IgD-negative memory B cell (primary cell): ENCODE measurements at regions not wholly inside any gene's neighbourhood (a gene's known extent, or its start where the extent isn't known, plus 50 kb on each side); places are given as distances from the start of the nearest gene placed in this dataset.
A peak's percentile ranks its signal among the peaks of the same experiment; 100 is the strongest.
"Not testable (repeated sequence)": the region's sequence is repeated elsewhere in the genome, so short reads cannot be mapped to it uniquely, and the experiment has no call there.

Experiments used
- H3K27ac Mint-ChIP-seq, 3 donors: one replicate each; pipeline ENCODE4 v1.8.0; 2020 to 2022; ENCODE audit warnings: mild to moderate bottlenecking in 3 of 3, mixed read lengths in 3 of 3, moderate library complexity in 1 of 3
- H3K27me3 Mint-ChIP-seq: one replicate; pipeline ENCODE4 v1.8.0; 2021; ENCODE audit warnings: mixed read lengths
- H3K36me3 Mint-ChIP-seq: one replicate; pipeline ENCODE4 v1.8.0; 2020; ENCODE audit warnings: mild to moderate bottlenecking, mixed read lengths
- H3K4me1 Mint-ChIP-seq, 3 donors: one replicate each; pipeline ENCODE4 v1.8.0; 2020 to 2022; ENCODE audit warnings: mixed read lengths in 3 of 3, mild to moderate bottlenecking in 1 of 3
- H3K4me3 Mint-ChIP-seq, 4 donors: one replicate each; pipeline ENCODE4 v1.8.0; 2020 to 2022; ENCODE audit warnings: mild to moderate bottlenecking in 4 of 4, mixed read lengths in 4 of 4, moderate library complexity in 3 of 4
- H3K9me3 Mint-ChIP-seq, 3 donors: one replicate each; pipeline ENCODE4 v1.8.0; 2020 to 2021; ENCODE audit warnings: mixed read lengths in 3 of 3, mild to moderate bottlenecking in 1 of 3

DNA sequence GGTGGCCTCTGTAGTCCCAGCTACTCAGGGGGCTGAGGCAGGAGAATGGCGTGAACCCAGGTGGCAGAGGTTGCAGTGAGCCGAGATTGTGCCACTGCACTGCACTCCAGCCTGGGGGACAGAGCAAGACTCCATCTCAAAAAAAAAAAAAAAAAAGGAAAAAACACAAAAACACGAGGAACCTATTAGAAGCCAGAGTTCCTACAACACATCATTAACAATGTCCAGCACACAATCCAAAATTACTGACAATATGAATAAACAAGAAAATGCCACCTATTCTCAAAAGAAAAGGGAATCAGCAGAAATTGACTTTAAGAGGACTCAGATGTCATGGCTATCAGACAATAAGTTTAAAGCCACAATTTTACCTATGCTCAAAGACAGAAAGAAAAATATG lies 57.3 kb upstream of the HS3ST3A1 start:
- H3K36me3 Mint-ChIP-seq, H3K4me1 Mint-ChIP-seq, H3K9me3 Mint-ChIP-seq, H3K27ac Mint-ChIP-seq, H3K27me3 Mint-ChIP-seq, H3K4me3 Mint-ChIP-seq: not testable (repeated sequence)

DNA sequence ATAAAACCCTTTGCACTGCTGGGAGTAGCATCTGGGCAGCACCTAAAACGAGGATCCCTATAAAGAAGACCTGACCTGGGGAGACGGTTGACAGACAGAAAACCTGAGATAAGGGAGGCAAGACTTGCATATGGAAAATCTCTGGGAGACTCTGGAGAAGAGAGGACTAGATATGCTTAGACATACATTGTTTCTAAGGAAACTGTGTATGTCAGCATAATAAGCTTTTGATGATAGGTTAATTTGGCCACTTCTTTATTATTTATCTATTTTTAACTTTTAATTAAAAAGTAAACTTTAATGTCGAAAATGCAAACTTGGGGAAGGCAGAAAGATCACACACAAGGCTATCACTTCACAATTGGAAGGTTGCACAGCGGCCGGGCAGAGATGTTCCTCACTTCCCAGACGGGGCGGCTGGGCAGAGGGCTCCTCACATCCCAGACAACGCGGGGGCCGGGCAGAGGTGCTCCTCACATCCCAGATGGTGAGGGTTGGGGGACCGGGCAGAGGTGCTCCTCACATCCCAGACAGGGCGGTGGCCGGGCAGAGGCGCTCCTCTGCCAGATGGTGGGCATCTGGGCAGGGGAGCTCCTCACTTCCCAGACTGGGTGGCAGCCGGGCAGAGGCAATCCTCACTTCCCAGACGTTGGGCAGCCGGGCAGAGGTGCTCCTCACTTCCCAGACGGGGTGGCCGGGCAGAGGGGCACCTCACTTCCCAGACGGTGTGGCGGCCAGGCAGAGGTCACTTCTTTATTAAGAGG lies 64.3 kb upstream of the HS3ST3A1 start:
- Mint-ChIP-seq H3K36me3 (peaks cover 4% of the 10 kb centered on the region), H3K9me3 (peaks cover 11 to 20% (median 12%) of the 10 kb centered on the region in 3 donors), H3K4me3 (no peak overlapping the region)

DNA sequence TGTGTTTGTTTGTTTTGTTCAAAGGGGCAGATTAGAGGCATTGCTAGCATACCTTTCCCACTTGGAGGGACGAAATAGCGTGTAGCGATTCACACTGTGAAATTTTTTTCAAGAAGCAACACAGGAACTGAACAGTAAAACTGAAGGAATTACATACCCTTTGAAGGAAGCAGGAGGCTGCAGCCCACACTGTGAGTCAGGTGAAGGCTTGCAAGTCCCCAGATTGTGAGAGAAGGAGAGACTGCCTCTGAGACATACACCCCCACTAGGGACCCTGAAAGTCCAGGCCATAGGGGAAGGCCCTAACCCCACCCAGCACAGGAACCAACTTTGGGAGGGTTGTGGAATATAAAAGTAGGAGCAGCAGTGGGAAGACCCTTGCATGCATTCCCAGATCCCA lies 69.6 kb upstream of the HS3ST3A1 start:
- H3K27ac Mint-ChIP-seq = no peak overlapping the region
- peaks cover 4% of the 10 kb centered on the region for H3K36me3 Mint-ChIP-seq
- peaks cover 7 to 20% (median 12%) of the 10 kb centered on the region in 3 donors for H3K9me3 Mint-ChIP-seq
- H3K4me3 Mint-ChIP-seq = no peak overlapping the region
- H3K4me1 Mint-ChIP-seq = no peaks in the 10 kb centered on the region
- no peaks in the 10 kb centered on the region for H3K27me3 Mint-ChIP-seq

More for the DNA sequence above, 64.3 kb upstream of the HS3ST3A1 start:
- no peak overlapping the region for H3K27ac Mint-ChIP-seq
- H3K27me3 Mint-ChIP-seq = peaks cover 5% of the 10 kb centered on the region
- H3K4me1 Mint-ChIP-seq = no peaks in the 10 kb centered on the region

DNA sequence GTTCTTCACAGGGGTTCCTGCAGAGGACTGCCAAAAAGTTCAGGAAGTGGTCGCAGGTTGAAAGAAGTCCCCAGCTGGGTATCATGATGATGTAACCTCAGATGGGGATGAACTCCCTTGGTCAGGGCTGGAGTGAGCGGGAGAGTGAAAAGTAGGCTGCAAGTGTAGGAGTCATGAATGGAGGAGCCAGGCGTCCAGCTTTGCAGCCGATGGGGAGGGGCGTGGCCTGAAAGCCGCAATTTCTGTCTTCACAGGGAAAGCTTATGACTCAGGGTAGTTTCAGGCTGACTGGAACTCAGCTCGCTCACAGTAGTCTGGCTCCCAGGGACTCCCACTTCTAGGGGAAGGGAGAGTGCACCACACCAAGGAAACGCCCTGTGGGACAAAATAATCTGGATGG lies 70.0 kb upstream of the HS3ST3A1 start:
- H3K4me3 Mint-ChIP-seq = peak overlapping the region in 1 of 4 donors; percentile 74
- H3K36me3 Mint-ChIP-seq = peaks cover 4% of the 10 kb centered on the region
- H3K9me3 Mint-ChIP-seq = peaks cover 7 to 20% (median 12%) of the 10 kb centered on the region in 3 donors
- H3K27ac Mint-ChIP-seq = no peak overlapping the region
- H3K27me3 Mint-ChIP-seq = no peaks in the 10 kb centered on the region
- H3K4me1 Mint-ChIP-seq = no peaks in the 10 kb centered on the region

DNA sequence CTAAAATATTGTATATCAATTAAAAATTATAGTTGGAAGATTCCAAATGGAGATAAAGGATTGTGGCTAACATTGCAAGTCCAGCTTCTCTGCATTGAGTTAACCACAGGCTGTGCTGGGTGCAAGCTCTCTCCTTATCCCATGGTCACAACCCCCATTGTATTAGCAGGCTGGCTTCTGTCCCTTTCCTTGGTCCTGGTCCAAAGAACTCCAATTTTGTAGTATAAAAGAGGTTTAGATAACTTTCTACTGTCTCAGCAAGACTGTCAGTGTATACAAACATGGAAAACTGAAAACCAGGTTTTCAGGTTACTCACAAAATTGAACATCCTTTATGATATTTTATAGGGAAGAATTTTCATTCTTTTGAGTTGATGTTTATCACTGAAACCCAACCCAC lies 76.6 kb upstream of the HS3ST3A1 start:
- H3K4me1 Mint-ChIP-seq = no peaks in the 10 kb centered on the region
- H3K36me3 Mint-ChIP-seq = no peaks in the 10 kb centered on the region
- H3K27ac Mint-ChIP-seq = no peak overlapping the region
- no peak overlapping the region for H3K4me3 Mint-ChIP-seq
- peaks cover 0 to 4% (median 0%) of the 10 kb centered on the region in 3 donors for H3K9me3 Mint-ChIP-seq
- H3K27me3 Mint-ChIP-seq = no peaks in the 10 kb centered on the region

DNA sequence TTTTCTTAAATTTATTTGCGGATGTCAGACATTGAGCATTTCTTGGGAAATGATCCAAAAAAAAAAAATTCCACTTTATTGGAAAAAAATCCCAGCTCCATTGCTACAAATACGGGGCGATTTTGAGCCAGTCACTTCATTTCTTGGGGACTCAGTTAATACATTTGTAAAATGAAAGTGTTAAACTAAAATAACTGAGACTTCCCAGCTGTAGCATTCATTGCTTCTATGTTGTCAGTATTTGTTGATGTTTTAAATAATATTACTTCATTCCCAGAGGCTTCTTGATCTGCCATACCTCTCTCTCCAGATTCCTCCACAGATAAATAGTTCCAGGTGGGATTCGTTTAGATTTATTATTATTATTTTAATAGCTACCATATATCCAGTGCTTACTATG lies 77.1 kb upstream of the HS3ST3A1 start:
- no peaks in the 10 kb centered on the region for H3K4me1 Mint-ChIP-seq
- no peak overlapping the region for H3K27ac Mint-ChIP-seq
- no peaks in the 10 kb centered on the region for H3K36me3 Mint-ChIP-seq
- no peak overlapping the region for H3K4me3 Mint-ChIP-seq
- peaks cover 0 to 7% (median 0%) of the 10 kb centered on the region in 3 donors for H3K9me3 Mint-ChIP-seq
- H3K27me3 Mint-ChIP-seq = no peaks in the 10 kb centered on the region

DNA sequence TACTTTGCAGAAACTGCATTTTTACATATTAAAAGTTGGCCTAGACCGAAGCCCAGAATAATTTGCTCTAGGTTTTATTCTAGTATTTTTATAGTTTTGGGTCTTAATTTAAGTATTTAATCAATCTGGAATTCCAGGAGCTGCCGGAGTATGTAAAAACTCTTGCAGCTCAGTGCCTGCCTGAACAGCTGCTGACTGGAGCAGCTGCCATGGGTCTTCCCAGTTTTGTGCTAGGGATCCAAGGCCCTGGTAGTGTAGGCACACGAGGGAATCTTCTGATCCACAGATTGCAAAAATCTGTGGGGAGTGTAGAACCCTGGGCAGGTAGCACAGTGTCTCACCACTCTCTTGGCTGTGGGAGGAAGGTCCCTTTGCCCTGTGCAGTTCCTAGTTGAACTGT lies 87.0 kb upstream of the HS3ST3A1 start:
- H3K27ac Mint-ChIP-seq = no peak overlapping the region
- peaks cover 2 to 6% (median 2%) of the 10 kb centered on the region in 3 donors for H3K9me3 Mint-ChIP-seq
- H3K36me3 Mint-ChIP-seq = no peaks in the 10 kb centered on the region
- H3K4me3 Mint-ChIP-seq = no peak overlapping the region
- no peaks in the 10 kb centered on the region for H3K4me1 Mint-ChIP-seq
- H3K27me3 Mint-ChIP-seq = no peaks in the 10 kb centered on the region

DNA sequence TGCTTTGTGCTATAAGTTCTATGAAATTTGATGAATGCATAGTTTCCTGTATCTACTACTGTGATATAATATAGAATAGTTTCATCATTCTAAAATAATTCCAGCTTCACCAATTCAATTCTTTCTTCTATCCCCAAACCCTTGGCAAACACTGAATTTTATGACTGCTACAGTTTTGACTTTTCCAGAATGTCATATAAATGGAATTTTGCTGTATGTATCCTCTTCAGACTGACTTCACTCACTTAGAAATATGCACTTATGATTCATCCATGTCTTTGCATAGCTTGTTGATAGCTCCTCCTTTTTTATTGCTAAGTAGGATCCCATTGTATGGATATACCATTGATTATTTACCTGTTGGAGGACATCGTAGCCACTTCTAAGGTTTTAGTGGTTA lies 89.1 kb upstream of the HS3ST3A1 start:
- H3K27me3 Mint-ChIP-seq = no peaks in the 10 kb centered on the region
- no peaks in the 10 kb centered on the region for H3K36me3 Mint-ChIP-seq
- H3K4me1 Mint-ChIP-seq = no peaks in the 10 kb centered on the region
- no peak overlapping the region for H3K4me3 Mint-ChIP-seq
- H3K27ac Mint-ChIP-seq = no peak overlapping the region
- H3K9me3 Mint-ChIP-seq = peaks cover 0 to 6% (median 2%) of the 10 kb centered on the region in 3 donors

GRCh38 chr17:13694934-13695333 lies 93.2 kb upstream of the HS3ST3A1 start:
- H3K27ac Mint-ChIP-seq = no peak overlapping the region
- H3K9me3 Mint-ChIP-seq = peaks cover 0 to 10% (median 3%) of the 10 kb centered on the region in 3 donors
- no peak overlapping the region for H3K4me3 Mint-ChIP-seq
- no peaks in the 10 kb centered on the region for H3K36me3 Mint-ChIP-seq
- peaks cover 4% of the 10 kb centered on the region for H3K27me3 Mint-ChIP-seq
- H3K4me1 Mint-ChIP-seq = no peaks in the 10 kb centered on the region

DNA sequence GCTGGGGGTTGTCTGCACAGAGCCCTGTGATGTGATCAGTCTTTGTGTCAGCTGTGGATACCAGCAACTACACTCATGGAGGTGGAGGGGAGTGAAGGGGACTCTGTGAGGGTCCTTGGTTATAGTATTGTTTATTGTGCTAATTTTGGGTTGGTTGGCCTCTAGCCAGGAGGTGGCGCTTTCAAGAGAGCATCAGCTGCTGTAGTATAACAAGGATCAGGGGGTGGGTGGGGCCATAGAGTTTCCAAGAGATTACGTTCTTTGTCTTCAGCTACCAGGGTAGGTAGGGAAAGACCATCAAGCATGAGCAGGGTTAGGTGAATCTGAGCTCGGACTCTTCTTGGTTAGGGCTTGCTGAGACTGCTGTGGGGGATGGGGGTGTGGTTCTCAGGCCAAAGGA lies 97.1 kb upstream of the HS3ST3A1 start:
- peaks cover 0 to 10% (median 2%) of the 10 kb centered on the region in 3 donors for H3K9me3 Mint-ChIP-seq
- H3K4me3 Mint-ChIP-seq = no peak overlapping the region
- no peaks in the 10 kb centered on the region for H3K4me1 Mint-ChIP-seq
- no peak overlapping the region for H3K27ac Mint-ChIP-seq
- H3K36me3 Mint-ChIP-seq = no peaks in the 10 kb centered on the region
- H3K27me3 Mint-ChIP-seq = peaks cover 5% of the 10 kb centered on the region

DNA sequence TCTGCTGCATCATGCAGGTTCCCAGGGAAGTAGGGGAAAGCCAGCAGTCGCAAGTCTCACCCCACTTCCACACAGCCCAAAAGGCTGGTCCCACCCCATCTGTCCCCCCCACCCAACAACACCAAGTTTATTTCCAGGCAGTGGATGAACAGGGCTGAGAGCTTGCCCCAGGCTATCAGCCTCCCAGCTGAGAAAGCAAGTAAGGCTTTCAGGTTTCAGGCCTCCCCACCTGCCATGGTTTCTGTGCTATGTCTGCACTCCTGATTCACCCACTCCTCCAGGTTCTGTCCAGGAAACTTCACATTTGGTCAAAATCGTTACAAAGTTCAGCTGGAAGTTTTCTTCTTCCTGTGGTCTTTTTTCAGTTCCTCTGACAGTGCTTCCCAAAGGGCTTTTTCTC lies 97.5 kb upstream of the HS3ST3A1 start:
- Mint-ChIP-seq H3K4me3 (no peak overlapping the region), H3K27ac (no peak overlapping the region), H3K9me3 (peaks cover 0 to 10% (median 2%) of the 10 kb centered on the region in 3 donors), H3K36me3 (no peaks in the 10 kb centered on the region), H3K27me3 (peaks cover 9% of the 10 kb centered on the region), H3K4me1 (no peaks in the 10 kb centered on the region)

DNA sequence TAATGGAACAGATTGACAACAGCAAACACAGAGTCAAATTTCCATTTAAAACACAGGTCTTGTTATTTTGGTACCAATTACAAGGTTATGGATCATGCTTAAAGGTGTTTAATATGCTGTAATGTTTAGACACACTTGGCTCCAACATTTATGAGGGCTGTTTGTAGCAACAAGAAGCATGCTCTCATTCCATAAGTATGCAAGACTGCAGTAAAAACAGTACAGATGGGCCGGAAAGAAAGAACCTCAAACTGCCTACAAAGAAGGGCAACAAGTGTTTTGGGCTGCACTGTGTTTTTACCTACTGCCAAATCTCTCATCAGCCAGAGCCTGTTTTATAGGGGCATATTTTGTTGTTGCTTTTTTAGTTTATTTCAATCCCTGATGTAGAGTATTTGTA lies 100.5 kb upstream of the HS3ST3A1 start:
- H3K4me1 Mint-ChIP-seq = no peaks in the 10 kb centered on the region
- no peak overlapping the region for H3K27ac Mint-ChIP-seq
- H3K4me3 Mint-ChIP-seq = no peak overlapping the region
- peaks cover 0 to 8% (median 2%) of the 10 kb centered on the region in 3 donors for H3K9me3 Mint-ChIP-seq
- H3K27me3 Mint-ChIP-seq = peaks cover 10% of the 10 kb centered on the region
- no peaks in the 10 kb centered on the region for H3K36me3 Mint-ChIP-seq

DNA sequence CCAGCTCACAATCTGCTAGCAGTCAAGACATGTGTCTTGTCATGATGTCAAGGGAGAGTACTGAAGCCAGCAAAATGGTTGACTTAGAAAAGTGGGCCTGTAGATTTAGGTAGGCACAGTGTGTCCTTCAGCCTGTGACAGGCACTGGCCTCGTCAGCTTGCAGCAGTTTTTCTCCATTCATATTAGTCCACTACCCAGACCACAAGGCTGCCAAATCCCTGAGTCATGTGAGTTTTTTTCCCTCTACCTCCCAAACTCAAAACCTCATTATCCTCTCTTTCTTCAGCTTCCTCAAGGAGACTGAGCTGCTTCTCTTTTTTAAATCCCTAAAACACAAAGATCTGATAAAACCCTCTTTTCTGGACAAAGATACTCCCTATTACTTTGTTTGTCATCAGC lies 102.6 kb upstream of the HS3ST3A1 start:
- Mint-ChIP-seq H3K27ac (no peak overlapping the region), H3K4me3 (peak overlapping the region in 1 of 4 donors; percentile 19), H3K9me3 (peaks cover 0 to 2% (median 0%) of the 10 kb centered on the region in 3 donors), H3K27me3 (peaks cover 10% of the 10 kb centered on the region), H3K4me1 (no peaks in the 10 kb centered on the region), H3K36me3 (no peaks in the 10 kb centered on the region)

DNA sequence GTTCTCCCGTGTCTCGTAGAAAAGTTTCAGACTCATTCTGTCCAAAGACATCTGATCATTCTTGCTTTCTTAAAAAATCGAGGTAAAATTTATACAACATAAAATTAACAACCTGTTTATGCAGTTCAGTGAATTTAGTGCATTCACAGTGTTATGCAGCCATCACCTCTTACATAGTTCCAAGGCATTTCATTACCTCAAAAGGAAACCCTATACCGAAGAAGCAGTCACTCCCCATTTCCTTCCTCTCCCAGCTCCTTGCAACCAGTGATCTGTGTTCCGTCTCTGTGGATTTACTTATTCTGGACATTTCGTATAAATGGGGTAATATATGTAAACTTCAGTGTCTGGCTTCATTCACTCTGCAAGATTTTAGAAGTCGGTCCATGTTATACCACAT lies 103.5 kb upstream of the HS3ST3A1 start:
- Mint-ChIP-seq H3K4me1 (no peaks in the 10 kb centered on the region), H3K27me3 (peaks cover 8% of the 10 kb centered on the region), H3K4me3 (no peak overlapping the region), H3K36me3 (no peaks in the 10 kb centered on the region), H3K27ac (no peak overlapping the region), H3K9me3 (no peaks in the 10 kb centered on the region)

DNA sequence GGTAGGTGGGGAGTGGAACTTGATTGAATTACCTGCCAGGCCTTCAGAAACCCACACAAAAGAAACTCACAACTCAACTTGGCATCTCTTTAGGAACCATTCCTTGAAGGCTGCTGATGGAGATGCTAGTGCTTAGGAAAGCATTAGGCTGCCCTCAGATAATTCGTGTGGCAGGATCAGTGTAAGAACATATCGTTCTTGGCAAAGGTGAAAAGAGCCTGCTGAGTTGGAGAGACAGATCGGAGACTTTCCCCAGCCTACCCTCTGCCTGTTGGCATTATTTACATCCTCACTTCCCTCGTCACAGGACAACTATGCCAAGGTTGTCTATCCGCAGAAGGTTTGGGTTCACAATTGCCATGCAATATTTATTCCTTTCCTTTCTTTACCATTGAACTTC lies 120.0 kb upstream of the HS3ST3A1 start:
- Mint-ChIP-seq H3K4me1 (no peaks in the 10 kb centered on the region), H3K27me3 (no peaks in the 10 kb centered on the region), H3K36me3 (no peaks in the 10 kb centered on the region), H3K4me3 (no peak overlapping the region), H3K9me3 (peaks cover 0 to 6% (median 2%) of the 10 kb centered on the region in 3 donors), H3K27ac (peak overlapping the region in 1 of 3 donors; percentile 82)

GRCh38 chr17:13725288-13725990 lies 123.7 kb upstream of the HS3ST3A1 start:
- Mint-ChIP-seq H3K27ac (no peak overlapping the region), H3K4me1 (no peaks in the 10 kb centered on the region)

More at GRCh38 chr17:13725288-13725990, 123.7 kb upstream of the HS3ST3A1 start:
- Mint-ChIP-seq H3K27me3 (no peaks in the 10 kb centered on the region), H3K9me3 (peaks cover 0 to 4% (median 0%) of the 10 kb centered on the region in 3 donors), H3K4me3 (no peak overlapping the region), H3K36me3 (no peaks in the 10 kb centered on the region)
